GM12892 (cell line): ENCODE measurements at regions not wholly inside any gene's neighbourhood (a gene's known extent, or its start where the extent isn't known, plus 50 kb on each side); places are given as distances from the start of the nearest gene placed in this dataset.

Experiments
- POLR2A ChIP-seq: IDR thresholded peaks from 2 replicates; pipeline ENCODE4 v1.6.1; 2011; ENCODE audit warnings: low read depth, low read length, control low read depth
- POLR2AphosphoS5 ChIP-seq: IDR thresholded peaks from 2 replicates; pipeline ENCODE4 v1.6.1; 2011; ENCODE audit warnings: low read depth, low read length, control low read depth

GRCh38 chr3:157776861-157777260 is 273.6 kb upstream of the VEPH1 start:
- TF ChIP-seq POLR2A, result no peak
- no peak for TF ChIP-seq POLR2AphosphoS5
